ENCODE measurements at regions not wholly inside any gene's neighbourhood (a gene's known extent, or its start where the extent isn't known, plus 50 kb on each side); places are given as distances from the start of the nearest gene placed in this dataset.
"Not testable (repeated sequence)": the region's sequence is repeated elsewhere in the genome, so short reads cannot be mapped to it uniquely, and the experiment has no call there.

DNA sequence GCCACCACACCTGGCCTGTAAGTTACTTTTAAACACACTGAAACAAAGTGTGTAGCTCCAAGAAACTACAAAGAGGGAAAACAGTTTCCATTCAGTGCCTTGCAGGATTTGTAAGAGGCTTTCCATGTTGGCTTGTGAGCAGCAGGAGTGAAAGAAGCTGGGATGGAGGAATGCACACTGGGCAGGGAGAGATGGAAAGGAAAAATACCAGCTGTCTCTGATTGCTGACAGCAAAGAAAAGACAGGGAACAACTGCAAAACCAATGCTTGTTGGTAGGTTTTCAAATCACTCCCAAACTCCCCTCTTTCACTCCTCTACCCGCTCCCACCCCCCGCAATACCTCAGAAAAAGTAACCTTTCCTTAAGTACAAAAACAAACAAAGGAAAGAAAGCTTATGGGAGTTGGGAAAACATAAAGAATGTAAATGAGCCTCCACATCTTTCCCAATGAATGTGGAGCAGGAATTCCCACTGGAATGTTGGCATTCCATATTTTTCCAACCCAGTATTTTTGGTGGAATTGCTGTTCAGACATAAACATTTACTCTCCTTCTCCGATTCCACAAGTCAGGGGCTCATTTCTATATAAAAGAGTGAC lies 166.1 kb downstream of the THBS2 start:
- H3K4me3 ChIP-seq (ENCODE audit: low read depth, low read length) = no peak overlapping the region
- ChIA-PET CTCF (interaction anchor here (1.0 to 1.5 kb wide), 3 partner anchors 9 to 334 kb away, joined by 3 to 6 read pairs (median 4); no protein-coding TSS in a partner anchor), POLR2A (interaction anchor here (0.8 to 1.2 kb wide), 3 partner anchors 10 to 80 kb away, joined by 3 to 4 read pairs (median 4); no protein-coding TSS in a partner anchor)
- TF ChIP-seq, protein P1, sequence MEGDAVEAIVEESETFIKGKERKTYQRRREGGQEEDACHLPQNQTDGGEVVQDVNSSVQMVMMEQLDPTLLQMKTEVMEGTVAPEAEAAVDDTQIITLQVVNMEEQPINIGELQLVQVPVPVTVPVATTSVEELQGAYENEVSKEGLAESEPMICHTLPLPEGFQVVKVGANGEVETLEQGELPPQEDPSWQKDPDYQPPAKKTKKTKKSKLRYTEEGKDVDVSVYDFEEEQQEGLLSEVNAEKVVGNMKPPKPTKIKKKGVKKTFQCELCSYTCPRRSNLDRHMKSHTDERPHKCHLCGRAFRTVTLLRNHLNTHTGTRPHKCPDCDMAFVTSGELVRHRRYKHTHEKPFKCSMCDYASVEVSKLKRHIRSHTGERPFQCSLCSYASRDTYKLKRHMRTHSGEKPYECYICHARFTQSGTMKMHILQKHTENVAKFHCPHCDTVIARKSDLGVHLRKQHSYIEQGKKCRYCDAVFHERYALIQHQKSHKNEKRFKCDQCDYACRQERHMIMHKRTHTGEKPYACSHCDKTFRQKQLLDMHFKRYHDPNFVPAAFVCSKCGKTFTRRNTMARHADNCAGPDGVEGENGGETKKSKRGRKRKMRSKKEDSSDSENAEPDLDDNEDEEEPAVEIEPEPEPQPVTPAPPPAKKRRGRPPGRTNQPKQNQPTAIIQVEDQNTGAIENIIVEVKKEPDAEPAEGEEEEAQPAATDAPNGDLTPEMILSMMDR (IDR thresholded peaks at IDR 0.05; ENCODE audit: insufficient read depth, low read length, missing control alignments) = no peak
- DNase-seq (ENCODE audit: low read depth, low spot score) = no peak

DNA sequence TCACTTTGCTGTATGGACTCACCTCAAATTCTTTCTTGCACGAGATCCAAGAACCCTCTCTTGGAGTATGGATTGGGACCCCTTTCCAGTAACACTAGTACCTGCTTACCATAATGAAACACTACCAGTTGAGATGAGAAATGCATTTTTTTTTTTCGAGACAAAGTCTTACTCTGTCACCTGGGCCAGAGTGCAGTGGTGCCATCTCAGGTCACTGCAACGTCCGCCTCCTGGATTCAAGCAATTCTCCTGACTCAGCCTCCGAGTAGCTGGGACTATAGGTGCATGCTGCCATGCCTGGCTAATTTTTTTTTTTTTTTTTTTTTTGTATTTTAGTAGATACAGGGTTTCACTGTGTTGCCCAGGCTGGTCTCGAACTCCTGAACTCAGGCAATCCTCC lies 167.0 kb downstream of the THBS2 start:
- POLR2A ChIA-PET = interaction anchor here (0.8 kb wide), 1 partner anchor 11 kb away, joined by 4 read pairs; no protein-coding TSS in a partner anchor
- CTCF ChIA-PET = interaction anchor here (1.1 to 1.5 kb wide), 3 partner anchors 8 to 12 kb away, joined by 3 to 6 read pairs (median 4); no protein-coding TSS in a partner anchor
- DNase-seq (ENCODE audit: low read depth, low spot score); H3K4me3 ChIP-seq (ENCODE audit: low read depth, low read length): not testable (repeated sequence)

DNA sequence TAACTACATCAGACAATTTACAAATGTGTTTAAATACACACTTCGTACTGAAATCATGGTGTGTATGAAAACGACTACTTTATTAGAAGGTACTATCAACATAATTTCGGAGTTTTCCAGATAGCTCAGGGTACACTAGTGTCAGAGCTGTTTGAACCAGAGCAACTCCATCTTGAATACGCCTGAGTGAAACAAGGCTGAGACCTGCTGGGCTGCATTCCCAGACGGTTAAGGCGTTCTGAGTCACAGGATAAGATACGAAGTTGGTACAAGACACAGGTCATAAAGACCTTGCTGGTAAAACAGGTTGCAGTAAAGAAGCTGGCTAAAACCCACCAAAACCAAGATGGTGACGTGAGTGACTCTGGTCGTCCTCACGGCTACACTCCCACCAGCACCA lies 167.6 kb downstream of the THBS2 start:
- ChIA-PET POLR2A (no interaction called here), CTCF (interaction anchor here (1.1 to 1.4 kb wide), 3 partner anchors 8 to 12 kb away, joined by 3 to 4 read pairs (median 4); no protein-coding TSS in a partner anchor)
- H3K4me3 ChIP-seq (ENCODE audit: low read depth, low read length) = no peak overlapping the region
- TF ChIP-seq, protein P1 (IDR thresholded peaks at IDR 0.05; ENCODE audit: insufficient read depth, low read length, missing control alignments) = no peak
- no peak for DNase-seq (ENCODE audit: low read depth, low spot score)

DNA sequence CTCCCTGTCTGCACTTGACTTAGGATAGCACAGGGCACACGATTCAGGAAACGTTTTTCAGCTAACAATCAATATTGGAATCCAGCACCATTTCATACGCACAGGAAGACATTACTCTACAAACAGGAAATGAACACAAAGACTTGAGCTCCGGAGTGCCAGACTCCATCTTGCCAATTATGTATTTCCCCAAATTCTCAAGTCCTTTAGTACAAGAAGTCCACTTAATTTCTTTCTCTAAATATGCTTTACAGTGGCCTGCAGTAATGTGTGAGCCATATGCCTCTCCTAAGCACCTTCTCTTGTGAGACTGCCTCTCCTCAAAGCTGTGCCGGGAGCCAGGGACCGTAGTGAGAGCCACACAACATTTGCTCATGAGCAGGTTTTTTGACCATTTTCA lies 168.2 kb downstream of the THBS2 start:
- CTCF ChIA-PET = interaction anchor here (0.7 to 1.1 kb wide), 2 partner anchors 10 to 129 kb away, joined by 3 to 4 read pairs; no protein-coding TSS in a partner anchor
- H3K4me3 ChIP-seq (ENCODE audit: low read depth, low read length) = no peak overlapping the region

DNA sequence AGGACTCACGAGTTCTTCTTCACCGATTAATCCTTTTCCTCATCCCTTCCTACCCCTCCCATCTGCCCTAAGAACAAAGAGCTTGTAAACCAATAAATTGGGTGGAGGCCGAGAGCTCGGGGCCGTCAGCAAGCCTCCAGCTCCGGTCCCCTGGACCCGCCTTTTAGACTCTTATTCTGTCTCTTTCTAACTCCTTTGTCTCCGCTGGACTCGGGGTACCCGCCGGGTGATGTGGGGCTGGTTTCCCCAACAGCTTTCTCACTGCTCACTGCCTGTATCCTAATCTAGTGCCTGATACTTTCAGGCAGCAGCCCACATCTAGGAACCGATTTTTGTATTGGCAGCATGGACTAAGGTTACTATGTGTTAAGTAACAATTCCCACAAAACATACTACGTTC lies 169.1 kb downstream of the THBS2 start:
- POLR2A ChIA-PET; H3K4me3 ChIP-seq (ENCODE audit: low read depth, low read length); DNase-seq (ENCODE audit: low read depth, low spot score): not testable (repeated sequence)
- CTCF ChIA-PET = interaction anchor here (0.7 to 1.2 kb wide), 3 partner anchors 9 to 128 kb away, joined by 3 to 4 read pairs (median 3); no protein-coding TSS in a partner anchor

More for the DNA sequence above, 168.2 kb downstream of the THBS2 start:
- no peak for DNase-seq (ENCODE audit: low read depth, low spot score)
- TF ChIP-seq, protein P1 (IDR thresholded peaks at IDR 0.05; ENCODE audit: insufficient read depth, low read length, missing control alignments) = no peak
- POLR2A ChIA-PET = no interaction called here

DNA sequence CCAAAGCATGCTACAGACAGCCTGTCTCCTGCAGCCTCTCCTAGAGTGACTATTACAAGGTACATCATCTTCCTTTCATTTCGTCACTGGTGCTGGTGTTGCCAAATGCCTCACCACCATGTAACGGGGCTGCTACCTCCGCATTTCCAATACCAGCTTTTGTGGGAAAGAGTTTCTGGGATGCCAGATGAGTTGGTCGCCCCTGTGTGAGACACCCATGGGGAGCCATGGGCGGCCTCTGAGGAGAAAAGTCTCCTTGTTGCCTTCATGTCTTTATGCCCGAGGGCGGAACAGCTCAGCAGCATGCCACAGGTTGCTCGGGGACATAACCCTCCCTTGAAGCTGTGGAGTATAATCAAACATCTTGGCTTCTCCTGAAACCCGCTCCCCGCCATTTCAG lies 169.6 kb downstream of the THBS2 start:
- TF ChIP-seq, protein P1 (IDR thresholded peaks at IDR 0.05; ENCODE audit: insufficient read depth, low read length, missing control alignments) = no peak
- CTCF ChIA-PET = interaction anchor here (1.2 kb wide), 1 partner anchor 117 kb away, joined by 3 read pairs; no protein-coding TSS in a partner anchor
- H3K4me3 ChIP-seq (ENCODE audit: low read depth, low read length) = no peak overlapping the region
- no peak for DNase-seq (ENCODE audit: low read depth, low spot score)
- POLR2A ChIA-PET = interaction anchor here (0.6 kb wide), 1 partner anchor 49 kb away, joined by 3 read pairs; no protein-coding TSS in a partner anchor

DNA sequence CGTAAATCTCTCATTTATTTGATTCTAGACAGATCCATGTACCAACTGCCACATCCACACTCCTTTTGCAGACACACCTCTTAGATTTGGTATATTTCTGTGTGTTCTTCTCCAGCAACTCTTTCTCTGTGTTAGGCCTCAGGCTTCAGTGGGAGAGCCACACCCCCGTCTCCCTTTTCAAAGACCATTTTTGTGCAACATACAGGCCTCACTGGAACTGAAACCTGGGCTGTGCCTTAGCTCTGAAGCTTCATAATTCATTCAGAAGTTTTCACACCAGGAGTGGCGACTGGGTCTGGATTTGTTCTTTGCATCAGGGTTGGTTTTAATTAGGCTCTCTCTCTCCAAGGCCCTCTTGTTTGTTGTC lies 170.2 kb downstream of the THBS2 start:
- DNase-seq (ENCODE audit: low read depth, low spot score) = no peak
- no peak overlapping the region for H3K4me3 ChIP-seq (ENCODE audit: low read depth, low read length)
- ChIA-PET CTCF (interaction anchor here (1.2 kb wide), 1 partner anchor 117 kb away, joined by 3 read pairs; no protein-coding TSS in a partner anchor), POLR2A (no interaction called here)
- TF ChIP-seq, protein P1 (IDR thresholded peaks at IDR 0.05; ENCODE audit: insufficient read depth, low read length, missing control alignments) = no peak

All from AG04449 (cell line).